Midbrain (tissue), 1 donor: ENCODE measurements at regions not wholly inside any gene's neighbourhood (a gene's known extent, or its start where the extent isn't known, plus 50 kb on each side); places are given as distances from the start of the nearest gene placed in this dataset.

Source experiments
- DNase-seq: peaks from one replicate; lab custom pipeline; 2025; lab: John Stamatoyannopoulos, UW

GRCh38 chr6:113092795-113093194, 745.7 kb downstream of the RFPL4B start:
- DNase-seq = no peak

- no peak for DNase-seq
These were observed 747.6 kb downstream of the RFPL4B start for GRCh38 chr6:113094779-113095178.

GRCh38 chr6:113095841-113096240, 748.7 kb downstream of the RFPL4B start:
- no peak for DNase-seq

- DNase-seq = no peak
These were observed 754.4 kb upstream of the MARCKS start for GRCh38 chr6:113102761-113103160.

- DNase-seq = no peak
These were observed 753.3 kb upstream of the MARCKS start for GRCh38 chr6:113103634-113104361.

GRCh38 chr6:113104541-113104940, 752.6 kb upstream of the MARCKS start:
- no peak for DNase-seq

GRCh38 chr6:113104951-113105350, 752.2 kb upstream of the MARCKS start:
- DNase-seq = no peak

GRCh38 chr6:113110211-113110610, 746.9 kb upstream of the MARCKS start:
- DNase-seq = no peak

- no peak for DNase-seq
These were observed 745.6 kb upstream of the MARCKS start for GRCh38 chr6:113111550-113111949.

GRCh38 chr6:113112086-113112485, 745.1 kb upstream of the MARCKS start:
- no peak for DNase-seq

- DNase-seq = no peak
These were observed 741.9 kb upstream of the MARCKS start for GRCh38 chr6:113115196-113115595.

- DNase-seq = no peak
These were observed 736.9 kb upstream of the MARCKS start for GRCh38 chr6:113120224-113120581.

- no peak for DNase-seq
These were observed 736.4 kb upstream of the MARCKS start for GRCh38 chr6:113120582-113121285.

GRCh38 chr6:113121571-113121970, 735.6 kb upstream of the MARCKS start:
- no peak for DNase-seq

- no peak for DNase-seq
These were observed 735.1 kb upstream of the MARCKS start for GRCh38 chr6:113122060-113122459.

GRCh38 chr6:113125626-113126025, 731.5 kb upstream of the MARCKS start:
- no peak for DNase-seq

- DNase-seq = no peak
These were observed 729.2 kb upstream of the MARCKS start for GRCh38 chr6:113127786-113128419.

GRCh38 chr6:113128661-113129060, 728.5 kb upstream of the MARCKS start:
- no peak for DNase-seq

GRCh38 chr6:113129991-113130390, 727.2 kb upstream of the MARCKS start:
- DNase-seq = no peak

GRCh38 chr6:113137426-113137825, 719.7 kb upstream of the MARCKS start:
- DNase-seq = no peak

GRCh38 chr6:113140721-113141120, 716.4 kb upstream of the MARCKS start:
- DNase-seq = no peak

- DNase-seq = no peak
These were observed 715.2 kb upstream of the MARCKS start for GRCh38 chr6:113141901-113142300.

- no peak for DNase-seq
These were observed 714.4 kb upstream of the MARCKS start for GRCh38 chr6:113142671-113143174.
